RWPE2 (cell line): ENCODE measurements at regions not wholly inside any gene's neighbourhood (a gene's known extent, or its start where the extent isn't known, plus 50 kb on each side); places are given as distances from the start of the nearest gene placed in this dataset.
A peak's percentile ranks its signal among the peaks of the same experiment; 100 is the strongest.
"Not testable (repeated sequence)": the region's sequence is repeated elsewhere in the genome, so short reads cannot be mapped to it uniquely, and the experiment has no call there.

Source experiments
- ATAC-seq: fragments of 200-7000 bp; cut with Tn5 transposase; 3 replicates; pipeline ENCODE4 v1.9.1; 2021; ENCODE audit warnings: low read depth
- DNase-seq: peaks from one replicate; pipeline ENCODE4 v3.0.0-alpha.2; 2020; ENCODE audit warnings: low spot score
- H3K27ac ChIP-seq: fragments of 450-650 bp; 2 replicates; pipeline ENCODE4 v1.5.1; 2017; ENCODE audit warnings: mild to moderate bottlenecking; ENCODE audit not compliant: poor library complexity, severe bottlenecking
- H3K27me3 ChIP-seq: fragments of 250-450 bp; sonication (Bioruptor Pico); 2 replicates; pipeline ENCODE4 v1.5.1; 2021; ENCODE audit warnings: mild to moderate bottlenecking, moderate library complexity; ENCODE audit not compliant: insufficient read depth, poor library complexity, severe bottlenecking
- H3K36me3 ChIP-seq: fragments of 250-450 bp; sonication (Bioruptor Pico); 2 replicates; pipeline ENCODE4 v1.5.1; 2020; ENCODE audit warnings: low read depth, mild to moderate bottlenecking, moderate library complexity
- H3K4me1 ChIP-seq: fragments of 250-450 bp; sonication (Bioruptor Pico); 2 replicates; pipeline ENCODE4 v1.5.1; 2021; ENCODE audit warnings: mild to moderate bottlenecking, moderate library complexity; ENCODE audit not compliant: insufficient read depth, poor library complexity, severe bottlenecking
- H3K4me3 ChIP-seq: fragments of 250-450 bp; sonication (Bioruptor Pico); 2 replicates; pipeline ENCODE4 v1.5.1; 2021; ENCODE audit warnings: mild to moderate bottlenecking, moderate library complexity; ENCODE audit not compliant: severe bottlenecking
- H3K9me3 ChIP-seq: fragments of 250-450 bp; sonication (Bioruptor Pico); 2 replicates; pipeline ENCODE4 v1.5.1; 2021; ENCODE audit warnings: mild to moderate bottlenecking, moderate library complexity; ENCODE audit not compliant: severe bottlenecking
- TF ChIP-seq, protein P1 (sequence below): fragments of 450-650 bp; IDR thresholded peaks from one replicate; pipeline ENCODE4 v1.5.1; 2017; ENCODE audit warnings: mild to moderate bottlenecking, moderate library complexity; ENCODE audit not compliant: poor library complexity, severe bottlenecking

DNA sequence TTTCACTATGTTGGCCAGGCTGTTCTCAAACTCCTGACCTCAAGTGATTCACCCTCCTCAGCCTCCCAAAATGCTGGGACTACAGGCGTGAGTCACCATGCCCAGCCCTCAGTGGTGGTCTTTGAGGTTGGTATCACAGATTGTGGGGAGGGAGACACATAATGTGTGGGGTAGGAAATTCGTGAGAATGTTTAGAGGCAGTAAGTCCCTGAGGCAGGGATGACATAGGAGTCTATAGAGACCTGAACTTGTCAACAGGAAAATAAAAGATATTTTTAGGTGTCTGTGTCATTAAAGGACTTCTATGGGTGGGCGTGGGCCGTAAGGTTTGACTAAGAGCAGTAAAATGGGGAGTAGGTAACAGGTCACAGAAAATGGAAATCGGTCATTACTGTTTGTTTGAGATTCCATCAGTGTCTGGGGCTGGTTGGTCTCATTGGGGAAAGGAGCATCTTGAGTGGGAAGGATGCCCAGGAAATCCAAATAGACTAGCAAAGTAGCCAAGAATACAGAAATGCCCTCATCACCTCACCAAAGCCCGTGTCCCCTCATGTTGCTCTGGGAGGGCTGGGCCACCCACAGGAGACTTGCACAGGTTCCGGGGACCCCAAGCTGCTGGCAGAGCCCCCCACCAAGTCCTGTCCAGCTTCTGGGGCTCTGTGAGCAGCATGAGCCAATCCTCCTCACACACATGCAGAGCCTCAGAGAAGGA, 63.6 kb upstream of the BCL2L14 start:
- Histone ChIP-seq H3K27ac (no peak overlapping the region), H3K27me3 (no peaks in the 10 kb centered on the region)

DNA sequence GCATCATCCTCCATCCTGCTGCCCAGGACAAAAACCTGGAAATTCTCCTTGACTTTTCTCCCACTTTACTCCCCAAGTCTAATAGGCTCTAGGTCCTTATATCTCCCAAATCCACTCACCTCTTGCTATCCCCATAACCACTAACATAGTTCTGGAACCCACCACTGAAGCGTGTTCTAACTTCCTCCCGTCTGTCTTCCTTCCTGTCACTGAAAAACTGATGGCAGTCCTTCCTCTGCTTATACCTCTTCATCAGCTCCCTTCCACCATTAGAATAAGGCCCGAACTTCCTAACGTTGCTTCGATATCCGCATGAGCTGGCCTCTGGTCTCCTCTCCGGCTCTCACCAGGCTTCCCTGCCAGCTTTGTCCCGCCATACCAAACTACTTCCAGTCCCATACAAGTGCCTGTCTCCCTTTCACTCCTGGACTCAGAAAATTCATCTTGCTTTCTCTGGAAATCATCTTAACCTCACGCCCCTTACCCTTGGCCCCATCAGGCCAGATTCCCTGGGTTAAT, 63.0 kb upstream of the BCL2L14 start:
- H3K4me1 ChIP-seq = no peaks in the 10 kb centered on the region
- no peak for ATAC-seq

More for the DNA sequence above, 63.6 kb upstream of the BCL2L14 start:
- H3K36me3 ChIP-seq = no peaks in the 10 kb centered on the region
- ATAC-seq (no peak), DNase-seq (no peak)
- H3K4me1 ChIP-seq = no peaks in the 10 kb centered on the region
- no peak overlapping the region for H3K4me3 ChIP-seq
- TF ChIP-seq, protein P1, sequence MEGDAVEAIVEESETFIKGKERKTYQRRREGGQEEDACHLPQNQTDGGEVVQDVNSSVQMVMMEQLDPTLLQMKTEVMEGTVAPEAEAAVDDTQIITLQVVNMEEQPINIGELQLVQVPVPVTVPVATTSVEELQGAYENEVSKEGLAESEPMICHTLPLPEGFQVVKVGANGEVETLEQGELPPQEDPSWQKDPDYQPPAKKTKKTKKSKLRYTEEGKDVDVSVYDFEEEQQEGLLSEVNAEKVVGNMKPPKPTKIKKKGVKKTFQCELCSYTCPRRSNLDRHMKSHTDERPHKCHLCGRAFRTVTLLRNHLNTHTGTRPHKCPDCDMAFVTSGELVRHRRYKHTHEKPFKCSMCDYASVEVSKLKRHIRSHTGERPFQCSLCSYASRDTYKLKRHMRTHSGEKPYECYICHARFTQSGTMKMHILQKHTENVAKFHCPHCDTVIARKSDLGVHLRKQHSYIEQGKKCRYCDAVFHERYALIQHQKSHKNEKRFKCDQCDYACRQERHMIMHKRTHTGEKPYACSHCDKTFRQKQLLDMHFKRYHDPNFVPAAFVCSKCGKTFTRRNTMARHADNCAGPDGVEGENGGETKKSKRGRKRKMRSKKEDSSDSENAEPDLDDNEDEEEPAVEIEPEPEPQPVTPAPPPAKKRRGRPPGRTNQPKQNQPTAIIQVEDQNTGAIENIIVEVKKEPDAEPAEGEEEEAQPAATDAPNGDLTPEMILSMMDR = no peak
- no peaks in the 10 kb centered on the region for H3K9me3 ChIP-seq

DNA sequence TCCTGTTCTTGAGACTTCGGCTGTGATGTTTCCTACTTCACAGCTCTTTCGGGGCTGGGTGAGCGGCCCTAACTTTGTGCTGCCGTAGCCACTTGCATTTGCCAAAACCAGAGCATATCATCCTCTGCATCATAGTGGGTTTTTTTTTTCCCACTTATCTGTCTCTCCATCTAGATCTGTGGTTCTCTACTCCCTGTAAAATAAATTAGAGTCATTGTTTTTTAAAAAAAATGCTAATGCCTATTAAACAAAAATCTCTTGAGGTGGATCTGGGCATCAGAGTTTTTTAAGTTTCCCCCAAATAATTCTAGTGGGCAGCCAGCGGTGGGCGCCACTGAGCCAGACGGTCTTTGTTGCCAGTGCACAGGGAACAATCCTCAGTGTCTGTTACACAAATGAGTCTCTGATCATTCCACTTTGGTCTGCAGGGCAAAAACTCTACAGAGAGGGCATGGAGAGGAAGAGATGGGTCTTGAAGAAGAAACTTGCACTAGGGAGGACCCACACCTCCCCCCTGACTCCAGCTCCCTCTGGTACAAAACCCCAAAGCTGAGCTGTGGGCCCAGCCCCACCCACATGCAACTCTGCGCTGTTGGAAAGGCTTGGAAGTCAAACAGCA, 62.4 kb upstream of the BCL2L14 start:
- H3K27ac ChIP-seq = no peak overlapping the region
- no peaks in the 10 kb centered on the region for H3K4me1 ChIP-seq
- TF ChIP-seq, protein P1 = no peak
- H3K27me3 ChIP-seq = no peaks in the 10 kb centered on the region
- H3K4me3 ChIP-seq = no peak overlapping the region
- DNase-seq = no peak
- H3K36me3 ChIP-seq = no peaks in the 10 kb centered on the region
- ATAC-seq = no peak
- no peaks in the 10 kb centered on the region for H3K9me3 ChIP-seq

More for the DNA sequence above, 63.0 kb upstream of the BCL2L14 start:
- no peaks in the 10 kb centered on the region for H3K36me3 ChIP-seq
- DNase-seq = no peak
- no peak overlapping the region for H3K4me3 ChIP-seq
- no peaks in the 10 kb centered on the region for H3K9me3 ChIP-seq
- no peak overlapping the region for H3K27ac ChIP-seq
- TF ChIP-seq, protein P1 = no peak
- no peaks in the 10 kb centered on the region for H3K27me3 ChIP-seq

DNA sequence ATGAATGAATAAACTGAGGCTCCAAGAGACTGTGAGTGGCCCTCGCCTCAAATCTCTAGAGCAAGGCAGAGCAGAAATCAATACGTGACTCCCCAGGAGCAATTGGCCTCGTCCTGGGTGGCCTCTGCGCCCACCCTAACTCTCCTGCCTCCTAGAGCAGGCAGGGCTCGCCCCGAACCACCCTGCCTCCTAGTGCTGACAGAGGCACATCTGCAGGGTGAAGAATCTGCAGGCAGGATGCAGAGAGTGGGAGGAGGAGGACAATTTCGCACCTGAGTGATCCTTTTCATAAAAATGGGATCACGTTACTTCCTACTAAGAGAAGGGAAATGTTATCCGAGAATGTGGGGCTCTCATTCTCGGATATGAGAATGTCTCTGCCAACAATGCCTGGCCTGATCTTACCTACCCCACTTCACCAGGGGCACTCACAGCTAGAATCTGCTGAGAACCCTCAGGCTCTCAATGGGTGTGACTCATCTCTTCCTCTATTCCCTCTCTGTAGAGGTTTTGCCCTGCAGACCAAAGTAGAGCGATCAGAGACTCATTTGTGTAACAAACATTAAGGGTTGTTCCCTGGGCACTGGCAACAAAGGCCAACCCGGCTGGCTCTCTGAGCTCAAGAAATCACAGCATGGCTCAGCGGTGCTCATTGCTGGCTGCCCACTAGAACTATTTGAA, 61.7 kb upstream of the BCL2L14 start:
- no peak overlapping the region for H3K27ac ChIP-seq
- no peak overlapping the region for H3K4me3 ChIP-seq

DNA sequence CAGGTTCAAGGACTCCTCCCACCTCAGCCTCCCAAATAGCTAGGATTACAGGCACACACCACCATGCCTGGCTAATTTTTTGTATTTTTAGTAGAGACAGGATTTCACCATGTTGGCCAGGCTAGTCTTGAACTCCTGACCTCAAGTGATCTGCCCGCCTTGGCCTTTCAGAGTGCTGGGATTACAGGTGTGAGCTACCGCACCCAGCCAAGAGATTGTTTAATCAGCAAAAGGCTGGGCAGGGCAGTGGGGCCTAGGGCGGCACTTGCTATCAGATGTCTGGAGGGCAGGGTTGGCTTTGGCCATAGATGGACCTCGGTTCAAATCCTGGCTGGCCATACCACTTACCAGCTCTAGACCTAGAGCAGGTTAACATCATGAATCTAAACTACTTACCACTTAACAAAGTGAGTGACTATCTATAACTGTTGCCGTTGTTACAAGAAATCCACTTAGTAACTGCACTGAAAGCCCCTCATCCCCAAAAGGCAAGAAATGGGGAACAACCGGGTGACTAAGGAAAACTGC, 60.9 kb upstream of the BCL2L14 start:
- not testable (repeated sequence) for H3K4me1 ChIP-seq, H3K27ac ChIP-seq, H3K36me3 ChIP-seq, ATAC-seq, H3K27me3 ChIP-seq, H3K4me3 ChIP-seq, H3K9me3 ChIP-seq, DNase-seq

More for the DNA sequence above, 61.7 kb upstream of the BCL2L14 start:
- H3K4me1 ChIP-seq = no peaks in the 10 kb centered on the region
- H3K36me3 ChIP-seq = no peaks in the 10 kb centered on the region
- no peaks in the 10 kb centered on the region for H3K9me3 ChIP-seq
- no peaks in the 10 kb centered on the region for H3K27me3 ChIP-seq
- TF ChIP-seq, protein P1 = no peak
- ATAC-seq (peak; percentile 61; the same call in 2 of the 3 replicates), DNase-seq (no peak)
